ENCODE measurements at regions not wholly inside any gene's neighbourhood (a gene's known extent, or its start where the extent isn't known, plus 50 kb on each side); places are given as distances from the start of the nearest gene placed in this dataset.
"Not testable (repeated sequence)": the region's sequence is repeated elsewhere in the genome, so short reads cannot be mapped to it uniquely, and the experiment has no call there.

- DNase-seq (ENCODE audit: low spot score): not testable (repeated sequence)
Observed at GRCh38 chr15:26026671-26027070, 163.5 kb upstream of the ATP10A start.

GRCh38 chr15:26024241-26024640, 161.1 kb upstream of the ATP10A start:
- DNase-seq (ENCODE audit: low spot score): no peak

- DNase-seq (ENCODE audit: low spot score): no peak
Observed at GRCh38 chr15:26023691-26024090, 160.6 kb upstream of the ATP10A start.

GRCh38 chr15:26023231-26023630, 160.1 kb upstream of the ATP10A start:
- no peak for DNase-seq (ENCODE audit: low spot score)

- DNase-seq (ENCODE audit: low spot score): no peak
Observed at GRCh38 chr15:26020871-26021270, 157.7 kb upstream of the ATP10A start.

- no peak for DNase-seq (ENCODE audit: low spot score)
Observed at GRCh38 chr15:26017665-26018064, 154.5 kb upstream of the ATP10A start.

GRCh38 chr15:26015516-26016075, 152.5 kb upstream of the ATP10A start:
- no peak for DNase-seq (ENCODE audit: low spot score)

- DNase-seq (ENCODE audit: low spot score): peak; percentile 54
Observed at GRCh38 chr15:26013981-26014380, 150.9 kb upstream of the ATP10A start.

- no peak for DNase-seq (ENCODE audit: low spot score)
Observed at GRCh38 chr15:26011916-26012315, 148.8 kb upstream of the ATP10A start.

- no peak for DNase-seq (ENCODE audit: low spot score)
Observed at GRCh38 chr15:26007151-26007550, 144.0 kb upstream of the ATP10A start.

GRCh38 chr15:26001201-26001600, 138.1 kb upstream of the ATP10A start:
- DNase-seq (ENCODE audit: low spot score): no peak

- no peak for DNase-seq (ENCODE audit: low spot score)
Observed at GRCh38 chr15:25993506-25993905, 130.4 kb upstream of the ATP10A start.

GRCh38 chr15:25990220-25990619, 127.1 kb upstream of the ATP10A start:
- no peak for DNase-seq (ENCODE audit: low spot score)

GRCh38 chr15:25989327-25989726, 126.2 kb upstream of the ATP10A start:
- no peak for DNase-seq (ENCODE audit: low spot score)

- not testable (repeated sequence) for DNase-seq (ENCODE audit: low spot score)
Observed at GRCh38 chr15:25988716-25989115, 125.6 kb upstream of the ATP10A start.

GRCh38 chr15:25987638-25988037, 124.5 kb upstream of the ATP10A start:
- DNase-seq (ENCODE audit: low spot score): no peak

- DNase-seq (ENCODE audit: low spot score): no peak
Observed at GRCh38 chr15:25985165-25985564, 122.0 kb upstream of the ATP10A start.

- no peak for DNase-seq (ENCODE audit: low spot score)
Observed at GRCh38 chr15:25982736-25983135, 119.6 kb upstream of the ATP10A start.

GRCh38 chr15:25981114-25981513, 118.0 kb upstream of the ATP10A start:
- no peak for DNase-seq (ENCODE audit: low spot score)

GRCh38 chr15:25972141-25972675, 109.1 kb upstream of the ATP10A start:
- no peak for DNase-seq (ENCODE audit: low spot score)

- DNase-seq (ENCODE audit: low spot score): peak; percentile 53
Observed at GRCh38 chr15:25971053-25971452, 107.9 kb upstream of the ATP10A start.

- DNase-seq (ENCODE audit: low spot score): no peak
Observed at GRCh38 chr15:25969886-25970285, 106.8 kb upstream of the ATP10A start.

- DNase-seq (ENCODE audit: low spot score): no peak
Observed at GRCh38 chr15:25967116-25967515, 104.0 kb upstream of the ATP10A start.

GRCh38 chr15:25965326-25965725, 102.2 kb upstream of the ATP10A start:
- DNase-seq (ENCODE audit: low spot score): no peak
